GM12873 (cell line): ENCODE measurements at regions not wholly inside any gene's neighbourhood (a gene's known extent, or its start where the extent isn't known, plus 50 kb on each side); places are given as distances from the start of the nearest gene placed in this dataset.

Experiments
- CTCF ChIP-seq: IDR thresholded peaks from 2 replicates; pipeline ENCODE4 v1.5.1; 2012; ENCODE audit warnings: low read depth, mild to moderate bottlenecking, moderate library complexity, low read length, control low read depth; ENCODE audit not compliant: insufficient read depth; ENCODE audit errors: missing control alignments

- TF ChIP-seq CTCF, result no peak
These were observed 394.5 kb downstream of the MFSD1 start for GRCh38 chr3:159196359-159196758.

- no peak for TF ChIP-seq CTCF
These were observed 398.3 kb downstream of the MFSD1 start for GRCh38 chr3:159200176-159200575.

GRCh38 chr3:159208050-159208449 lies 406.2 kb downstream of the MFSD1 start:
- TF ChIP-seq CTCF, result no peak

- TF ChIP-seq CTCF, result no peak
These were observed 407.6 kb downstream of the MFSD1 start for GRCh38 chr3:159209459-159209858.

GRCh38 chr3:159210336-159210735 lies 408.5 kb downstream of the MFSD1 start:
- no peak for TF ChIP-seq CTCF

GRCh38 chr3:159216311-159216710 lies 414.5 kb downstream of the MFSD1 start:
- TF ChIP-seq CTCF, result no peak

GRCh38 chr3:159219231-159219630 lies 417.4 kb downstream of the MFSD1 start:
- TF ChIP-seq CTCF, result no peak

- no peak for TF ChIP-seq CTCF
These were observed 419.5 kb downstream of the MFSD1 start for GRCh38 chr3:159221335-159221734.
